GM19043 (cell line): ENCODE measurements at regions not wholly inside any gene's neighbourhood (a gene's known extent, or its start where the extent isn't known, plus 50 kb on each side); places are given as distances from the start of the nearest gene placed in this dataset.

ENCODE experiments used
- ATAC-seq: cut with Tn5 transposase; IDR thresholded peaks from one replicate; pipeline ENCODE4 v1.9.1; 2021; ENCODE audit warnings: low read depth; ENCODE audit not compliant: unreplicated experiment

GRCh38 chr6:8589941-8590729 is 154.8 kb upstream of the SLC35B3 start:
- no peak for ATAC-seq

GRCh38 chr6:8588176-8588575 is 152.8 kb upstream of the SLC35B3 start:
- ATAC-seq = no peak

- ATAC-seq = no peak
Observed at GRCh38 chr6:8583291-8583690, 147.9 kb upstream of the SLC35B3 start.

GRCh38 chr6:8579372-8579771 is 144.0 kb upstream of the SLC35B3 start:
- ATAC-seq = no peak

DNA sequence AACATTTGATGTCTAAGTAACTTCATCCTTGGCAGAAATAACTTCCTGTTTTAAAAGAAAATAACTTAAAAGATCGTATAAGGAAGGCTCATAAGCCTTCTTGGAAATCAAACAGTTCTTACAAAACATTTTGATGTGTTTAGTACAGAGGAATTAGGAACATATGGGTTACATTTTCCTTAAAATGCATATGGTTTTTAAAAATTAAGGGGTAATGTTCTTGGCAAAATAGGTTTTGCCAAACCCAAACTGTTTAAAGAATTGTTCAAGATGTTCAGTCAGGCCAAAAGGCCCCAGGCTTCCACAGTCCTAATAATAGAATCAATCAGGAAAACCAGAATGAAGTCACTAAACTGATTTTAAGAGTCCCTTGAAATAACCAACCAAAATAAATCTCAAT is 142.7 kb upstream of the SLC35B3 start:
- ATAC-seq = no peak

- ATAC-seq = no peak
Observed at GRCh38 chr6:8574749-8575468, 139.6 kb upstream of the SLC35B3 start.

GRCh38 chr6:8574311-8574710 is 139.0 kb upstream of the SLC35B3 start:
- ATAC-seq = no peak

GRCh38 chr6:8570256-8570920 is 135.0 kb upstream of the SLC35B3 start:
- no peak for ATAC-seq

- no peak for ATAC-seq
Observed at GRCh38 chr6:8562125-8562524, 126.8 kb upstream of the SLC35B3 start.

GRCh38 chr6:8558953-8559352 is 123.6 kb upstream of the SLC35B3 start:
- ATAC-seq = no peak

DNA sequence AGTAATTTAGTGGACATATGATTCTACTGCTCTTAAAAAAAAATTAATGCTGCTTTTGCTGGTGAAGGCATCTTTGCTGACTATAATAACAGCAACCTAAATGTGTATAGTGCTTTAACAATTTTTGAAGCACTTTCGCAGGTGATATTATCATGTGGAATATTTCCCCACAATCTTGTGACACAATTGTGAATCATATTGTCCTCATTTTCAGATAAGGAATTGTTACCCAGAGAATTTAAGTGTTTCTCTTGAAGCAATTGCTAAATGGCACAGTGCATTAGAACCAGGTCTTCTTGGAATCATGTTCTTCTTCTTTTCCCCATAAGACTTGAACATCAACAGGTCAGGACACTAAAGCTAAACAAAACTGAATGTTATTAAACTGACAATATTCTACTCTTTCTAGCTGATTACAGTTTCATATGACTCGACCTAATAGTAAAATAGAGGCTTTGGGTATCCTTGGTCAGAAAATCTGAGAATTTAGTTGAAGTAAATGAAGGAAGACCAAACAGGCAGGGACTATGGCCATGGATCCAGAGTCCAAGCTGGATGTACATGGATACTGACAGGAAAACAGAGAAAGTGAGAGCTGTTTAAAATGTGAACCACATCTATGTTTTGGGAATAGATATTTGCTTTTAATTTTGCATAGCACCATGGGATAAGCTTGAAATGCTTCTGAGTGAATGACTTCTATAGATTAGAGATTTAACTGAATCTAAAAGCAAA is 121.8 kb upstream of the SLC35B3 start:
- no peak for ATAC-seq

- no peak for ATAC-seq
Observed at GRCh38 chr6:8556370-8557013, 121.1 kb upstream of the SLC35B3 start.

DNA sequence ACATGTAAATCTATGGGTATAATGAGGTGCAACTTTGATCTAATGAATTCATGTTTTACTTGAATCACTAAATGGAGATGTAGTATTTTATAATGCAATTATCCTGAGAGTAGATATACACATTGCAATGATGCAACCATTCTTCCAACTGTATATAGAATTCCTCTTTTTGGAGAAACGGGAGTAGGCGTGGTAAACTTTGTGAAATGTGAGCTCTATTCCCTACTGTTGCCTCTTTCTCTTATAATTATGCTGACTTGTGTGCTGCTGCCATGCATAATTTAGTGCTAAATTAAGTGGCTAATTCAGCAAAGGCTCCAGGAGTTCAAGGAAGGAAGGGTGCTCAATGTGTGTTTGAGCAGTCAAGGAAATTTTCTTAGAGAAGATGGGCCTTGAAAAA is 116.6 kb upstream of the SLC35B3 start:
- ATAC-seq = no peak

DNA sequence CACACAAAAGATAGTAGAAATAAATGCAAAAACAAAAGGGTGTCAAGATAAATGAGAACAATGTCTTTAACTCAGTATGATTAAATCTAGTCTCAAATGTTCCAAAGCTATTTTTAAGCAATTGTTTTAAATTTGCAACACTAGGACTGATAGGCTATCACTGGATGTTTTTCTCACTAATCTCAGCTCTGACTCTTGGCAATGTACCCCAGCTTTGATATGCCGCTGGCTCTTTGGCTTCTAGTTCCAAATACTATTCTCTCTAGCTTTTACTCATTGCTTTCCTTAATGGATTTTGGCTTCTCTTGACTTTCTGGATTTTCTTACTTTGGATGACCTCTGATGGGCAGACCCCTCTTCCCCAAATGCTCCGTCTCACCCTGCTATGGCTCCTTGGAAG is 116.0 kb upstream of the SLC35B3 start:
- ATAC-seq = no peak

GRCh38 chr6:8549074-8549790 is 113.9 kb upstream of the SLC35B3 start:
- ATAC-seq = no peak

GRCh38 chr6:8546496-8546895 is 111.2 kb upstream of the SLC35B3 start:
- no peak for ATAC-seq

DNA sequence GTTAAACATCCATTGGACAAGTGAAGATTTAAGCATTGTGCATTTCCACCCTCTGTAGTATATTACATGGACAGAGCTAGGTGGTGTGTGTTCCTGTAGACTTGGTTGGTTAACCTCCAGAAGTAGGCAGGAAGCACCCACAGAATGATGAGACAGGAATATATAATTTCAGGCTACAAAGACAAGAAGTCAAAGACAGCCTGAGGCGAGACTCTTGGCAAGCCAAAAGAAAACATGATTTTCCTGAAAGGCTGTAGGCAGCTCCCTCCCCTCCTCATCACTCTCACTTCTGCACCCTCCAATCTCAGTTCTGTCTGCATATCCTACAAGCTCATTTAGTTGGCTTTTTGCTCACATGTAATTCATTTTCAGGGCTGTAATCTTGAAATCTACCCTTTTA is 110.0 kb upstream of the SLC35B3 start:
- ATAC-seq = no peak

DNA sequence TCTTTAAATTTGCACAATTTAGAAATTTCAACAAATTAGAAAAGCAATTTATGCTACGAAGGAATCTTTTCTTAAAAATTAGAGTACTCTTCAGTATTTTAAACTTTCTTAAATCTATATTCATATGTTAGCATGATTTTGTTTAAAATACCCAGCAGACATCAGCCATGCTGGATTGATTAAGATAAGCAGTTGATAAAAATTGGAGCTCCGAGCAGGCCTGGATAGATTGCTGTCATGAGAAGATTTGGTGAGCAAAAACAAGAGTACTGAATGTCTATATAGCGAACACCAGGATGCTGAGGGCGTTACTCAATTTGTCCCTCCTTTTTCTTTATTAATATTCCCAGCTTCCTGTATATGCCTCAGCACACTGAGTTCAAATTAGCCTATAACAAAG is 108.4 kb upstream of the SLC35B3 start:
- no peak for ATAC-seq

- no peak for ATAC-seq
Observed at GRCh38 chr6:8539453-8539852, 104.1 kb upstream of the SLC35B3 start.

DNA sequence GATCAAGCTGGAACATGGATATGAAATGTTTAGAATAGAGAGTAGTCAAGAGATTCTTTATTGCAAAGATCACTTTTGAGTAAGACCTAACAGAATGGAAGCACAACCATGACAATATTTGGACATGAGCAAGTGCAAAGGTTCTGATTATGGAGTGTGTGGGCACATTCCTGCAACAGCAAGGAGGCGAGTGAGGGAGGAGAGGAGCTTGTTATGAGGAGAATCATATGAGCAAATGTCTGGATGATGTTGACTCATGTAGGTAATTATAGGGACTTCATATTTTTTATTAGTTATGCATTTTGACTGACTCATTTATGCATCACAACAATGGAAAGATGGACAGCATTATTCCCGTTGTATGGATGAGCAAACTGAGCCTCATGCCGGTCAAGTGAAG is 100.8 kb upstream of the SLC35B3 start:
- no peak for ATAC-seq
